Astrocyte (in vitro differentiated cells and primary cell): ENCODE measurements at regions not wholly inside any gene's neighbourhood (a gene's known extent, or its start where the extent isn't known, plus 50 kb on each side); places are given as distances from the start of the nearest gene placed in this dataset.

Source experiments
- EZH2 ChIP-seq: IDR thresholded peaks from 2 replicates; pipeline ENCODE4 v1.6.1; 2012; ENCODE audit warnings: mild to moderate bottlenecking, low read length, inconsistent platforms; ENCODE audit not compliant: insufficient read depth
- TF ChIP-seq, protein P1 (sequence below): IDR thresholded peaks from 2 replicates; pipeline ENCODE4 v1.5.1; 2011; ENCODE audit warnings: low read depth, mild to moderate bottlenecking, inconsistent platforms, low read length, moderate library complexity; ENCODE audit not compliant: insufficient read depth

- TF ChIP-seq, protein P1, sequence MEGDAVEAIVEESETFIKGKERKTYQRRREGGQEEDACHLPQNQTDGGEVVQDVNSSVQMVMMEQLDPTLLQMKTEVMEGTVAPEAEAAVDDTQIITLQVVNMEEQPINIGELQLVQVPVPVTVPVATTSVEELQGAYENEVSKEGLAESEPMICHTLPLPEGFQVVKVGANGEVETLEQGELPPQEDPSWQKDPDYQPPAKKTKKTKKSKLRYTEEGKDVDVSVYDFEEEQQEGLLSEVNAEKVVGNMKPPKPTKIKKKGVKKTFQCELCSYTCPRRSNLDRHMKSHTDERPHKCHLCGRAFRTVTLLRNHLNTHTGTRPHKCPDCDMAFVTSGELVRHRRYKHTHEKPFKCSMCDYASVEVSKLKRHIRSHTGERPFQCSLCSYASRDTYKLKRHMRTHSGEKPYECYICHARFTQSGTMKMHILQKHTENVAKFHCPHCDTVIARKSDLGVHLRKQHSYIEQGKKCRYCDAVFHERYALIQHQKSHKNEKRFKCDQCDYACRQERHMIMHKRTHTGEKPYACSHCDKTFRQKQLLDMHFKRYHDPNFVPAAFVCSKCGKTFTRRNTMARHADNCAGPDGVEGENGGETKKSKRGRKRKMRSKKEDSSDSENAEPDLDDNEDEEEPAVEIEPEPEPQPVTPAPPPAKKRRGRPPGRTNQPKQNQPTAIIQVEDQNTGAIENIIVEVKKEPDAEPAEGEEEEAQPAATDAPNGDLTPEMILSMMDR: no peak
- TF ChIP-seq EZH2: no peak
Measured at GRCh38 chr14:84401631-84402030, 1128.3 kb upstream of the FLRT2 start.
